GM19455 (cell line): ENCODE measurements at regions not wholly inside any gene's neighbourhood (a gene's known extent, or its start where the extent isn't known, plus 50 kb on each side); places are given as distances from the start of the nearest gene placed in this dataset.
"Not testable (repeated sequence)": the region's sequence is repeated elsewhere in the genome, so short reads cannot be mapped to it uniquely, and the experiment has no call there.

ENCODE experiments used
- ATAC-seq: cut with Tn5 transposase; IDR thresholded peaks from one replicate; pipeline ENCODE4 v1.9.1; 2021; ENCODE audit not compliant: unreplicated experiment

DNA sequence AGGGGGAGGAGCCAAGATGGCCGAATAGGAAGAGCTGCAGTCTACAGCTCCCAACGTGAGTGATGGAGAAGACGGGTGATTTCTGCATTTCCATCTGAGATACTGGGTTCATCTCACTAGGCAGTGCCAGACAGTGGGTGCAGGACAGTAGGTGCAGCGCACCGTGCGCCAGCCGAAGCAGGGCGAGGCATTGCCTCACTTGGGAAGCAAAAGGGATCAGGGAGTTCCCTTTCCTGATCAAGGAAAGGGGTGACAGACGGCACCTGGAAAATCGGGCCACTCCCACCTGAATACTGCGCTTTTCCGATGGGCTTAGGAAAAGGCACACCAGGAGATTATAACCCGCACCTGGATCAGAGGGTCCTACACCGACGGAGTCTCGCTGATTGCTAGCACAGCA, 121.1 kb upstream of the SESTD1 start:
- ATAC-seq, result not testable (repeated sequence)

DNA sequence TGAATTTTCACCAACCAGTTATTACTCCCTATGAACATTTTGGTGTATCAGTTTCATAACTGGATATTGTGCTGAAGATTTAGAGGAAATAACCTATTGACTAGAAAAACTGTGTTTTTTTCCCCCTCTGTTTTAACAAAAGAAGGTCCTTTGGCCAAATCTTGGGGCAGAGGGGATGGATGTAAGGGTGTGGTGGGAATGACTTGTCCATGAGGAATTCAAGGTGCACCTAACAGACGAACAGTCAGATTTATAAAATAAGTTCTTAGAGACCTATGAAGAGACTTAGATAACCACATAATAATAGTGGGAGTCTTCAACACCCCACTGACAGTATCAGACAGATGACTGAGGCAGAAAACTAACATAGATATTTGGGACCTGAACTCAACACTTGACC, 119.3 kb upstream of the SESTD1 start:
- ATAC-seq, result no peak

DNA sequence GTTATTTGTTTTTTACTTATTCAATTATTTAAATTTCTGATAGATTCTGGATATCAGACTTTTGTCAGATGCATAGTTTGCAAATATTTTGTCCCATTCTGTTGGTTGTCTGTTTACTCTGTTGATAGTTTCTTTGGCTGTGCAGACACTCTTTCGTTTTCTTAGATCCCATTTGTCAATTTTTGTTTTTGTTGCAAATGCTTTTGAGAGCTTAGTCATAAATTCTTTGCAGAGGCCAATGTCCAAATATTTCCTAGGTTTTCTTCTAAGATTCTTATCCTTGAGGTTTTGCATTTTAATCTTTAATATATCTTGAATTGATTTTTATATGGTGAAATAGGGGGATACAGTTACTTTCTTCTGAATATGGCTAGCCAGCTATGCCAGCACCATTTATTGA, 112.7 kb upstream of the SESTD1 start:
- ATAC-seq, result no peak

DNA sequence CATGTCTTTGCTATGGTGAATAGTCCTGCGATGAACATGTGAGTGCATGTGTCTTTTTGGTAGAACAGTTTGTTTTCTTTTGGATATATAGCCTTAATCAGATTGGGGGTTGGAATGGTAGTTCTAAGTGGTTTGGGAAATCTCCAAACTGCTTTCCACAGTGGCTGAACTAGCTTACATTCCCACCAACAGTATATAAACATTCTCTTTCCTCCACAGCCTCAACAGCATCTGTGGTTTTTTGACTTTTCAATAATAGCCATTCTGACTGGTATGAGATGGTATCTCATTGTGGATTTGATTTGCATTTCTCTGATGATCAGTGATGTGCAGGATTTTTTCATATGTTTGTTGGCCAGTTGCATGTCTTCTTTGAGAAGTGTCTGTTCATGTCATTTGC, 112.2 kb upstream of the SESTD1 start:
- no peak for ATAC-seq

DNA sequence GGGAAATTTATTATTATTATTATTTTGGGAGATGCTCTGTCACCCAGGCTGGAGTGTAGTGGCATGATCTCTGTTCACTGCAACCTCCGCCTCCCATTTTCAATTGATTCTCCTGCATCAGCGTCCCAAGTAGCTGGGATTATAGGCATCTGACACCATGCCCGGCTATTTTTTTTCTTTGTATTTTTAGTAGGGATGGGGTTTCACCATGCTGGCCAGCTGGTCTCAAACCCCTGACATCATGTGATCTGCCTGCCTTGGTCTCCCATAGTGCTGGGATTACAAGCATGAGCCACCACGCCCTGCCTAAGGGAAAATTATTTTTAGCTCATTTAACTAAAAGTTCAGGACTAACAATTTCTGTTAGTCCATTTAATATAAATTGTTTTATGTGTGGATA, 109.2 kb upstream of the SESTD1 start:
- ATAC-seq, result no peak

DNA sequence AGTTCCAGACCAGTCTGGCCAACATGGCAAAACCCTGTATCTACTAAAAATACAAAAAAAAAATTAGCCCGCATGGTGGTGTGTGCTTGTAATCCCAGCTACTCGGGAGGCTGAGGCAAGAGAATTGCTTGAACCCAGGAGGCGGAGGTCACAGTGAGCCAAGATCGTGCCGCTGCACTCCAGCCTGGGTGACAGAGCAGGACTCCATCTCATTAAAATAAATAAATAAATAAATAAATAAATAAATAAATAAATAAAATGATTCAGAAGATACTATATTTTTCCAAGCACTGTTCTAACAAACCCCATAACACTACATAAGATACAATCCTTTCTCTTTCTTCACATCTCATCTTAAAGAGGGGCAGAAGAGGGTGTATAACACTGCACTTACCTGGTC, 100.9 kb upstream of the SESTD1 start:
- ATAC-seq, result not testable (repeated sequence)

DNA sequence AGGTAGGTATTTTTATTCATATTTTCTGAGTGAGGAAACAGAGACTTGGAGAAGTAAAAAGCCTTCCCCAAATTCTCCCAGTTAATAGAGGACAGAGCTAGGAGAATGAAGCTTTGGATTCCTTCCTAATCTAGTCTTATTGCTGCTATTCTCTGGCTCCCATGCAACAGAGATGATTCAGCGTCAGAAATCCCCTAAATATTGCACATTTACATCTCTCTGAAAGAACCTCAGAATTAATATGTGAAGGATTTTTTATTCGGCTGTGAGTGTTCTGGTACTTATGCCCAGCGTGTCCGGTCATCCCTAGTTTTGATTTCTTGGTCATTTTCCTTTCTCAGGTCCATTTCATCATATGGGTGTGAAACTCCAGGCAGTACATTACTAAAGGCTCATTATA, 91.2 kb upstream of the SESTD1 start:
- ATAC-seq, result no peak

DNA sequence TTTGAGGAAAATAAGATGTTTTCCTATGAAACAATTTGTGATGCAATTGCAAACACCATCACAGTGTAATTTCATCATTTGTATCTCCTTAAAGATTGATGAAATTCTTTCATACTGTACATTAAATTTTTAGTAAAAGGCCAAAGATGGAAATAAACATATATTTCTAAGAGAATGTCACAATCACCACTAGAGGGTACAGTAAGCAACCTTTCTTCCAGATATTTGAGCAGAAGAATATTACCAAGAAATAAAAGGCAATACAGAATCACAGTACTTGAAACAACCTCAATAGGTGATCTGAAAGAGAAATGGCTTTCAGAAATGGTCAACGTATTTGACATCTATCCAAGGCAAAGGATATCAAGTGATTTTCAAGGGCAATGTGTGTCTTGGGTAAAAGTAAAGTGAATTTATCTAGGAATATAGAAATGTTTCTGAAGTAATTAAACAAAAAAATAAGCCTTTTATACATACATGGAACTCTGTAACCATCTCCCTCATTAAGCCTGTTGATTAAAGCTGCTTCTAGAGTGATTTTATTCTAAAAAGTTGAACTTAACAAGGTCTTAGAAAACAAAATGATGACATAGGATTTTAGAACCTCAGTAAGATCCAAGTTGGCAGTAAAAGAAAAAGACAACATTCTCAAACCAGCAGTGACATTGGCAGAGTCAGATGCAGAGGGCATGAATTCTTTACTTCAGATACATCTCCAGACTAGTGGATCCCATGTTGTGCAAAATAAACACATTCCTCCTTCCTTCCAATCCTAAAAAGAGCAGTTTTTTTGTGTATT, 90.3 kb upstream of the SESTD1 start:
- no peak for ATAC-seq

DNA sequence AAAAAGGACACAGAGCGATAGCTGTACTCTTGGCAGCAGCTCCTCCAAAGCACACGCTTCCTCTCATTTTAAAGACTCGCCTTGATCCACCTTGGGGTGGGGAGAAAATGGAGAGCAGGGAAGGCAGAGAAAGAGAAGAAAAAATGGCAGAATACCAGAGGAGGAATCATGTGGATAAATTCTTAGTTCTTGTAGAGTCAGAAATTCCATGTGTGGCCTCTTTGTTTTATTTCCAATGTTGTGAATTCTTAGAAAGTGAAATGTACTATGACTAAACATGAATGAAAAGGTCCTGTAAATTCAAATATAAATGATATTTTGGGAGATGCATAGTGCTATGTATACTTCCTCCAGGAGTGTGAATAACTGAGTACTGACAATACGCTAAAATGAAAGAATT, 89.7 kb upstream of the SESTD1 start:
- ATAC-seq, result no peak

DNA sequence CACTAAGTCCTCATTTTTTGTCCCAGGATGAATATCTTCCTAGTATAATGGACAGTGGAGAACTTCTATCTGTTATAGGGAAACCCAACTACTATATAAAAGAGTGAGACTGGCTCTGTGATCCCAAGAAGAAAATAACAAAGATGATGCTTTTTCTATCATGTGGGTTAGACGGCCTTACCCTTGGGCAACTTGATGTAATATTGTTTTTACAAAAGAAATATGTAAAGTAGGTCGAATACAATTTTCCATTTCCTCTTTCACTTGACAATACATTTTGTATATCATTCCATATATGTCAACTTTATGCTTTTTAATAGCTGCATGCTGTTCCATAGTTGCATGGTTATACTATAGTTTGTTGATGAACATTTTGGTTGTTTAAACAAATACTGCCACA, 87.5 kb upstream of the SESTD1 start:
- ATAC-seq, result no peak

DNA sequence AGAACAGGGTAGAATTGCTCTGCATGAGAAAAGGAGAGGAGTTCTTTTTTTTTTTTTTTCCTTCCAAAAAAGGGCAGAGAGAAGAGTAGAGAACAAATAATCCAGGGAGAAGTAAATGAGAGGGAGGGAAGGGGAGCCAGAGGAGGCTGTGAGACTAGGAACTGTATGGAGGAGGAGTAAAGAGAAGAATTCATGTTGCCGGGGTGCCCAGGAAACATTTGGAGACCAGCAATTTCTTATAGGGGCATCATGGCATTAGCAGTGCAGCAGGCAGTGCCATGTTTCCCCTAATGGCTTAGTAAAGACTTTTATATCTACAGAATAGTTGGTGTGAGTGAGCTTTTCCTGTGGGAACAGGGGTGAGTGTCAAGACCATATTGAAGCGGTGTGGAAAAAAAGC, 86.4 kb upstream of the SESTD1 start:
- ATAC-seq, result no peak

DNA sequence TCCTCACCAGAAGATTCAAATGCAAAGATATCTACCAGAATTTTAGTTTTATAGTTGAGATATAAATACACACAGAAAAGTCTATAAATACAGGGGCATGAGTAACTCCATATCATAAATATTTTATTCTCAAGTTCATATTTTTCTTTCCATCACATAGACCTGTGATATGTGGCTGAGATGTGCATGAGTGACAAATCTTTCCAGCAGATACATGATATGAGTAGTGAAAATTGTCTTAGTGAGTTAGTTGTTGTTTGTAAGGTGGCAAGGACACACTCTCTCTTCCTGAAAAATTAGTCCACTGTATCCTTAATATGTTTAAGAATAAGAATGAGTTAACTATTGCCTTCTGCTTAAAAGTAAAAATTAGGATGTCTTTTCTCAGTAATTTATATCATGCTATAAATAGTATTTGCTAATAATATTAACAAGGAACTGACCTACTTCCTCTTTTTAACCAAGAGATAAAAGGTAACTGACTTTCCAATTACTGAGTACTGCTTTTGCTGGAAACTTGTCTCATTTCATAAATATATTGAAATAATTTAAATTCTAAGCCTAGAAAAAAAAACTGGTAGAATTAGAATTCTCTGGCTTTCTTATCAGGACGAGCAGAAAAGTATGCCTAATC, 85.2 kb upstream of the SESTD1 start:
- peak; percentile 54 for ATAC-seq

DNA sequence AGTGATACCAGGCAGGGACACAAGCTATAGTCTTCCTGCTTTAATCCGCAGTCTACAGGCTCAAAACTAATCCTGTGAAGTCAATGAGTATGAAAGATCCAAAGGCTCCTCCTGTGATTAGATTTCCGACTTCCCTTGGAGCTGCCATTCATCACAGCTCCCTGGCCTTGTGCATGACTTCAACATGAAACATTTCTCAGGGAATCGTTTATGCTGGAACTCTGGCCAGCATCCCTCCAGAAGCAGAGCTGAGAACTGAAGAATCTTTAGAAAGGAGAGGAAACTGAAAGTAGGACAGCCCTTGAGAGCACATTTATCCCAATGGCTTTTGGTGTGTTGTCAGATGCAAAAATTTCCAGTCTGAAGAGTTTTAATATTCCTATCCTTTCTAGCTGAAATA, 84.3 kb upstream of the SESTD1 start:
- no peak for ATAC-seq

DNA sequence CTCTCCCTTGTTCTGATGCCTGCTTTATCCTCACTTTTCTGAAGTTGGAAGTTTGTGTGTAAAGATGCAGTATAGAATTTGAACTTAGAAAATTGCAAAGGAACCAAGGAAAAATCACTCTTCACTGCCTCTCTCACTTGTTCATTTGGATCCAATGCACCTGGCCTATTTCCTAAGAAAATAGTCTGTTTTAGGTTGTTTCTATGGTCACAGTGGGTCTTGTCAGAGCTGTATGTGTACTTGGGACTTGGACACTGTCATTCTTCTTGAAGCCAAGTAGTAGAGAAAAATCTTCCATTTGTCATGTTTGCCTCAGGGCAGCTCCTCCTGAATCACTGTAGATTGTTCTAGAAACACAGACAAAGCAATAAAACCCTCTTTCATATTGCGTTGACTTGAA, 80.3 kb upstream of the SESTD1 start:
- no peak for ATAC-seq

DNA sequence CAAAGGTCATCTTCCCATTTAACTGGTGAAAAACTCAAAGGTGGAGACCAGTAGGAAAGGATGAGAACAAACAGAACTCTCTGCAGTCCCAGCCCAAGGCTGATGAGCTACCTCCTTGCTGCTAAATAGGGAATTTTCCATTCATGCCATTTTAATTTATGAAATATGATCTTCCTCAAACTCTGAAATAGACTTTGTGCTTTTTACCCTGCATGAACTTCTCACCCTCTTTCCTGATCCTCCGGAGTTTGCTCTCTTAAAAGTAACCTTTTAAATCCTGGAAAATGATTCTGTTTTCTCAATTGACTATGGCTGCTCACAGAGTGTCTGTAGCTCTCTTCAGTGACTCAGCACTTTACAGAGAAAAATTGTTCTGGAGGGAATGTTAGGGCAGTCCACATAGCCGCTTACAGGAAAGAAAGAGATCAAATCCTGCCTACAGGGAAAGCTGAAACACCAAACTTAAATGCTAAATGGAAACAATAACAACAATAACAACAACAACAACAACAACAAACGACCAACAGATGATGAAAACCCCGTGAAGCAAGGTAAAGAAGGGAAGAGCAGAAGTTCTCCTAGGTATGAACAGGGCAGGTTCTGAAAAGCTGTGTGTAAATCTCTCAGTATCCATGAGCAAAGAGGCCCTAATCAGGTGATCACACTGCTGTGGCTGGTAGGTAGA, 79.8 kb upstream of the SESTD1 start:
- ATAC-seq, result no peak

DNA sequence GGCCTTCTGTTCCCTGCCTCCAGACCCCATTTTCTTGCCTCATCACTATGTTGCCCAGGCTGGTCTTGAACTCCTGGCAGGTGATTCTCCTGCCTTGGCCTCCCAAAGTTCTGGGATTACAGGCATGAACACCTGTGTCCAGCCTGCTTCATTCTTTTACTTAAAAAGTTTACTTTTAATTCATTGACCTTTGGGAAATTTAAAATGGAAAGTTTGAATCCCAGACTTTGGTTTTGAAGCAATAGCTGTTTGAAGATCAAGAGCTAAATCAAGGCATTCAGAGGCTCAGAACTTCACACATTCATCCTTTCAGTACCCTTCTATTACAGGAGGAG, 79.3 kb upstream of the SESTD1 start:
- ATAC-seq, result no peak

DNA sequence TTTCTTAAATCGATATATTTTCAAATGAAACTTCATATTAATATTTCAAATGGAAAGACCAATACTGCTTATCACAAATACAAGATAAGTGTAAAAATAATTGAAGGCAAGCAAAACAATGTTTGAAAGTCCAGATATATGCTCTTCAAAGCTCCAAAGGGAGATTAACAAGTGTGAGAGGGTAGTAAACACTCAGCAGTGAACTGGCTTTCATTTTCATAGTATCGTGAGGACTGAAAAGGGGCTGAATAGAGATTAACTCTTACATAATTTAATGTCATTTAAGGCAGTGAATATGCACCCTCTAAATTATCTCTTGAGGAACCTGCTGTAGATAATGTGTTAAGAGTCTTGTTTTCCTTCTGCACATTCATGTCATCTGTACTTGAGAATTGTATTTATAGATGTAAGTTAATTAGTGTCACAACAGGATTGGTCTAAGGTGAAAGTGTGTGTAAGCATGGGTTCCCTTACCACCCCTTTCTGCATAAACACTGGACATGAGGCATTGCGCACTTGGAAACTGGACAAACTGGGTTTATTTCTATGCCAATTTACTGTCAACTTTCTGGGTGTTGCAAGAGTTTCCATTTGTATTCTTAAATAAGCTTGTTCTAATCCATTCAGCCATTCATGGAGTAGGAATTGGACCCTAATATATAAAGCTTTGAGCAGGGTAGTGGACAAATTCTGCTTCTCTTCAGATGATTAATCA, 76.7 kb upstream of the SESTD1 start:
- ATAC-seq, result no peak

DNA sequence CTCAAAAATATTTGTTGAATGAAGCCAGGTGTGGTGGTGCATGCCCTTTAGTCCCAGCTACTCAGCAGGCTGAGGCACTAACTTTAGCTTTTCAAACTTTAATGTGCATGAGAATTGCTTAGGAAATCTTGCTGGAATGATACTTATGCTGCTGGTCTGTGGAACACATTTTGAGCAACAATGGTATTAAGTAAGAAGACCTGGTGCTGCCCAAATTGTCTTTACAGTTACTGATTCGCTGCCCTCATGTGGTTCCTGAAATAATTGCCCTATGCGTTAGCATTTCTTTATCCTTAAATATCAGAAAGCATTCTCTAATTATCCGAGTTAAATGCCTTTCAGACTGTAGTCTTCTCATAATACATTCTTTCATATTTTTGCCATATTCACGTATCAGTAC, 76.0 kb upstream of the SESTD1 start:
- no peak for ATAC-seq

DNA sequence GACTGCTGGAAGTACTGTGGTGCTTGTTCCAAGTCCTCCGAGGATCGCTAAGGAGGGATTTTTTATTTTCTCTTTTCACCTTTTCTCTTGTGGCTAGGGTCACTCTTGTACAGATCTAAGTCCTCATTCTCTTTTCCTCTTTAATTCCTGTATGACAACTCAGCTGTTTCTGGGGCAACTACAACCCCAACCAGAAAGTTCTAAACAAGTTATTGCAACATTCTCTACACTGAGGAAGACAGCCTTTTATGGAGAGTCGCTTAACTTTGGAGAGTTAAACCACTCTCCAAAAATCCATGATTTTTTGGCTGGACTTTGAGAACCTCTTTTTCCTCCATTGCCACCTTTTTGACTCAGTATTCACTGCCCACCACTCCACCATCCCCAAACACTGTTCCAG, 74.0 kb upstream of the SESTD1 start:
- no peak for ATAC-seq

DNA sequence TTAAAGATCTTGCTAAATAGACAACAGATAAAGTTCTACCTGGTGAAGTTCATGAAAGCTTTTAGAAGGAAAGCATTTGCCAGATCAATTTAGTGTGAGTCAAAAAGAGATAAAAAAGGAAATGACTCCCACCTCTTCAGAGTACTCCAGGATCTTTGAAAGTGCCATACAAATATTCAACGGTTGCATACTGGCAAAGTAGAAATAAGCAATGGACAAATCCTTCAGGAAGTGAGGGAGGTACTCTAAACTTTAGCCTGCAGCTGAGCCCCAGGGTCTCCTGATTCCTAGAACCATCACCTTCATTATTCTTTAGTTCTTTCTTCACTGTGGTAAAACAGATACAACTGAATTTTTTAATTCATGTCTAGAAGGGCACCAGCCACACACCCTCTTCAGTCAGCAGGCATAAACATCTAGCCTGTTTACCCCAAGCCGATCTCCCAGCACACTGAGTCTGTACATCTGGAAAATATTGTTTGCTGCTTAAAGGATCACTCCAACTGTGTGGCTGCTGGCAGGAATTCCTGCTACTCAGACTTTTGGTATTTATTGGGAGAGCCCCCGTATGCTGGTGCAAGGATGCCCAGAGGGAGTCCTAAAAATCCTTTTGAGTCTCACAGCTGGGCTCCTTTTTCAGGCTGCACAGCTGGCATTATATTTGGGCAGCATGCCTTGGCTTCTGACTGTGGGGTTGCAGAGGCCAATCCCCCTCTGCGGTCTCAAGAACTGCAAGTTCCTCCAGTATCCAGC, 72.3 kb upstream of the SESTD1 start:
- no peak for ATAC-seq

DNA sequence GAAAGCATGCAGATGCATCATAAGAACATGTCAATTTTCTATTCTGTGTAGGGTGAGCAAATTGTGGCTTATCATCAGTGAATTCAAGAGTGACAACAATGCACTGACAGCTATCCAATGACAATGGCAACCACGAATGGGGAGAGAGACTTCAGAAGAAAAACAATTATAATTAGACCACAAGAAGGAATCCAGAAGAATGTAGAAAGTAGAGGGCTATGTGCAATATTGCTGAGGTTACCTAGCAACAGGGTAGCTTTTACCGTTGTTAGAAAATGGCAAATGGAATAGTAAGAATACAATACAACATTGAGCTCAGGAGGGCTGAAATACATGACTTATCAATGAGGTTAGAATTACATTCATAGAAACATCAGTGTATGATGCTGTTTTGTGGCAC, 71.1 kb upstream of the SESTD1 start:
- no peak for ATAC-seq
